GM10248 (cell line): ENCODE measurements at regions not wholly inside any gene's neighbourhood (a gene's known extent, or its start where the extent isn't known, plus 50 kb on each side); places are given as distances from the start of the nearest gene placed in this dataset.

Experiments
- CTCF ChIA-PET: fragments of 300-600 bp; sonication (Branson Sonifier 250); formaldehyde crosslinking; extraction: SDS; loops from one replicate; lab custom pipeline; 2021; ENCODE audit warnings: antibody characterized with exemption; lab: Yijun Ruan, JAX
- POLR2A ChIA-PET: fragments of 350-650 bp; sonication (Branson Sonifier 250); formaldehyde crosslinking; extraction: SDS; loops from one replicate; lab custom pipeline; 2020; ENCODE audit warnings: antibody characterized with exemption; lab: Yijun Ruan, JAX
- DNase-seq: peaks from one replicate; pipeline ENCODE4 v3.0.0; 2012; ENCODE audit errors: extremely low spot score
- CTCF ChIP-seq: IDR thresholded peaks from 2 replicates; pipeline ENCODE4 v1.5.1; 2012; ENCODE audit warnings: mild to moderate bottlenecking, low read depth; ENCODE audit errors: extremely low read depth, missing control alignments, control extremely low read depth

DNA sequence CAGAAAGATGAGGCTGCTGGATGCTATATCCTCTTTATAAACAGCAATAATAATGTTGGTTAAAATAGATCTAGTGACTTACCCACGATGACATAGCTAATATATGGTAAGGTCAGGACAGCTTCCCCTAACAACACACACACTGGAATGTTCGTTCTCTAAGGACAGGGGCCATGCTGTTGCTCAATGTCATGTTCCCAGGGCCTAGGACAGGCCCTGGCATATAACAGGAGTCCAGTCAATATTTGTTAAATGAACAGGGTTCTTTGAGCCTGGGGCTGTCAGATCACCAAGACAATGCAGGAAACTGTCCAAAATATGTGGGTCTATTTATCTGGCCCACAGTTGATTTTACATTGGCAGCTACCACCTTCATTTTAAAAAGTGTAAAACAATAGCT lies 207.1 kb upstream of the MEX3C start:
- no peak for TF ChIP-seq CTCF
- DNase-seq, result no peak
- POLR2A ChIA-PET, result no interaction called here
- CTCF ChIA-PET, result interaction anchor here (1.3 to 1.4 kb wide), 2 partner anchors 9 to 18 kb away, joined by 3 to 4 read pairs; no protein-coding TSS in a partner anchor

DNA sequence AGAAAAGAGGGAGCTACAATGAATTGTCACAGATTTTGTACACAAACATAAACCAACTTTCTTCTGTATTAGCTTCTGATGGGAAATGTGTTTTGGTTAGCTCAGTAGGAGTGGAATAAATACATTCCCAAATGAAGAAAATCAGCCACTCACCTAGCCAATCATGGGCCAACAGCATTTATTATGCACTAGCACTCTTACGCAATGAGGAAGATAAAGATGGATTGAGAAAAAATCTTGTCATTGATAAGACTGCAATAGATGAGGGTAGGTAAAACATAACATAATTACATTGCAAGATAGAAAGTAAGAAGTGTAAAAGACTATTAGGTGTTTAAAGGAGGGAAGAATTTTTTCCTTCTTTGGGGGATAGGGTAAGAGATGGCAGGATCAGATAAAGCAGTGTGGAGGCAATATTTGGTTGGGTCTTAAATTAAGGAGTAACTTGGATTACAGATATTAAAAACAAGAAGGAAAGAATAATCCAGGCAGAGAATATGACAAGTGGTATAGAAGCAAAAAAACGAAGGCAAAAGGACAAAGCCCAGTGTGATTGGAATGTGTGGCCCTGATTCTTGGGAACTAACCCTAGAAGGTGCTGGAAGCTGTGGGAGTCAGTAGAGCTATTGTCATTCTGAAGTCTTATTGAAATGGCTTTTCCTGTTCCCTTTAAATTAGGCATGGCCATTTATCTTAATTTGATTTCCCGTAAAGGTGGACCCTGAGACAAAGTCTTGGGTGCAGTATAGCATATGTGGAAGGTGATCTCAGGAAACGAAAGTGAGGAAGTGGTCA lies 208.4 kb upstream of the MEX3C start:
- DNase-seq, result no peak
- no peak for TF ChIP-seq CTCF
- ChIA-PET CTCF (no interaction called here), POLR2A (interaction anchor here (0.6 kb wide), 1 partner anchor 189 kb away, joined by 3 read pairs; no protein-coding TSS in a partner anchor)

- CTCF ChIA-PET, result interaction anchor here (1.0 to 1.6 kb wide), 2 partner anchors 9 to 33 kb away, joined by 3 read pairs; no protein-coding TSS in a partner anchor
- no peak for TF ChIP-seq CTCF
- DNase-seq, result no peak
- POLR2A ChIA-PET, result no interaction called here
Observed at GRCh38 chr18:51417643-51418483, 220.4 kb upstream of the MEX3C start.

DNA sequence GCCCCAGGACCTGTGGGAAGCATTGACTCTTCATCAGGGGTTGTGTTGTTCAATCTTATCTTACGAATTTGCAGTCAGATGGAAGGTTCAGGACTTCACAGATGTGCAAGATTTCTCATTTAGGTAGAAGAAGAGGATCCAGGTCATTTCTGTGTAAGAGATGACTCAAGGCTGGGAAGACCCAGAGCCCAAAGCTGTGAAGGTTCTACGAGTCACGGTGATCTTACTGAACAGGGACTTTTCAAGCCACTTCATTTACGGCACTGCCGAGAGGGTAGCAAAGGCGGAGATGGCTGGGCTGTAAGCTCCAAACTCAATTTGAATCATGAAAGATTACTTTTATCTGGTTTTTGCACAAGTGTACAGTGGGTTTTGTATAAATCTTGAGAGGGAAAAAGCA lies 228.0 kb upstream of the MEX3C start:
- ChIA-PET POLR2A (no interaction called here), CTCF (no interaction called here)
- no peak for TF ChIP-seq CTCF
- peak; percentile 26 for DNase-seq

GRCh38 chr18:51425889-51426288 lies 228.4 kb upstream of the MEX3C start:
- TF ChIP-seq CTCF, result no peak
- POLR2A ChIA-PET, result no interaction called here
- no peak for DNase-seq
- CTCF ChIA-PET, result interaction anchor here (1.4 to 1.6 kb wide), 2 partner anchors 8 to 17 kb away, joined by 3 to 4 read pairs; no protein-coding TSS in a partner anchor

- no peak for TF ChIP-seq CTCF
- DNase-seq, result no peak
- CTCF ChIA-PET, result interaction anchor here (1.4 to 1.6 kb wide), 2 partner anchors 9 to 16 kb away, joined by 3 to 4 read pairs; no protein-coding TSS in a partner anchor
- POLR2A ChIA-PET, result no interaction called here
Observed at GRCh38 chr18:51426996-51427395, 229.5 kb upstream of the MEX3C start.
